ENCODE measurements at regions not wholly inside any gene's neighbourhood (a gene's known extent, or its start where the extent isn't known, plus 50 kb on each side); places are given as distances from the start of the nearest gene placed in this dataset.

GRCh38 chr9:135345775-135346433 lies 133.7 kb upstream of the PPP1R26 start:
- TF ChIP-seq CTCF (conservative IDR thresholded peaks at IDR 0.05; ENCODE audit: low read length) (no peak), EZH2phosphoT487 (IDR thresholded peaks at IDR 0.05; ENCODE audit: borderline replicate concordance) (no peak)

Data from Loucy (cell line).